ENCODE measurements at regions not wholly inside any gene's neighbourhood (a gene's known extent, or its start where the extent isn't known, plus 50 kb on each side); places are given as distances from the start of the nearest gene placed in this dataset.

GRCh38 chr22:44396727-44397722, 84.3 kb upstream of the SHISAL1 start:
- Mint-ChIP-seq H3K9me3 (no peaks in the 10 kb centered on the region), H3K4me1 (no peaks in the 10 kb centered on the region), H3K27ac (ENCODE audit: unreplicated experiment) (no peak overlapping the region), H3K4me3 (no peak overlapping the region), H3K27me3 (ENCODE audit: low read depth) (no peaks in the 10 kb centered on the region), H3K36me3 (ENCODE audit: low read depth) (no peaks in the 10 kb centered on the region)
- no peak for TF ChIP-seq CTCF (conservative IDR thresholded peaks at IDR 0.05)
- no peak for DNase-seq (ENCODE audit: low read depth, low spot score)

GRCh38 chr22:44396021-44396726, 83.4 kb upstream of the SHISAL1 start:
- H3K4me3 Mint-ChIP-seq, result no peak overlapping the region
- H3K27ac Mint-ChIP-seq (ENCODE audit: unreplicated experiment), result no peak overlapping the region
- no peaks in the 10 kb centered on the region for H3K9me3 Mint-ChIP-seq
- no peaks in the 10 kb centered on the region for H3K27me3 Mint-ChIP-seq (ENCODE audit: low read depth)
- H3K4me1 Mint-ChIP-seq, result no peaks in the 10 kb centered on the region
- no peaks in the 10 kb centered on the region for H3K36me3 Mint-ChIP-seq (ENCODE audit: low read depth)
- DNase-seq (ENCODE audit: low read depth, low spot score), result no peak
- no peak for TF ChIP-seq CTCF (conservative IDR thresholded peaks at IDR 0.05)

- Mint-ChIP-seq H3K4me1 (no peaks in the 10 kb centered on the region), H3K27me3 (ENCODE audit: low read depth) (no peaks in the 10 kb centered on the region), H3K9me3 (no peaks in the 10 kb centered on the region), H3K4me3 (no peak overlapping the region), H3K27ac (ENCODE audit: unreplicated experiment) (no peak overlapping the region), H3K36me3 (ENCODE audit: low read depth) (no peaks in the 10 kb centered on the region)
- no peak for TF ChIP-seq CTCF (conservative IDR thresholded peaks at IDR 0.05)
- no peak for DNase-seq (ENCODE audit: low read depth, low spot score)
Measured at GRCh38 chr22:44395118-44396005, 82.6 kb upstream of the SHISAL1 start.

GRCh38 chr22:44394246-44395117, 81.7 kb upstream of the SHISAL1 start:
- Mint-ChIP-seq H3K27ac (ENCODE audit: unreplicated experiment) (no peak overlapping the region), H3K4me1 (no peaks in the 10 kb centered on the region), H3K4me3 (no peak overlapping the region), H3K27me3 (ENCODE audit: low read depth) (no peaks in the 10 kb centered on the region), H3K9me3 (no peaks in the 10 kb centered on the region), H3K36me3 (ENCODE audit: low read depth) (no peaks in the 10 kb centered on the region)
- DNase-seq (ENCODE audit: low read depth, low spot score), result no peak
- no peak for TF ChIP-seq CTCF (conservative IDR thresholded peaks at IDR 0.05)

Measured in neural crest cell (in vitro differentiated cells).